Fibroblast of skin of left biceps (primary cell): ENCODE measurements at regions not wholly inside any gene's neighbourhood (a gene's known extent, or its start where the extent isn't known, plus 50 kb on each side); places are given as distances from the start of the nearest gene placed in this dataset.

ENCODE experiments used
- DNase-seq, 2 experiments: peaks; one replicate each; pipeline ENCODE4 v3.0.0-alpha.2; 2013; ENCODE audit warnings: low read depth in 2 of 2

DNA sequence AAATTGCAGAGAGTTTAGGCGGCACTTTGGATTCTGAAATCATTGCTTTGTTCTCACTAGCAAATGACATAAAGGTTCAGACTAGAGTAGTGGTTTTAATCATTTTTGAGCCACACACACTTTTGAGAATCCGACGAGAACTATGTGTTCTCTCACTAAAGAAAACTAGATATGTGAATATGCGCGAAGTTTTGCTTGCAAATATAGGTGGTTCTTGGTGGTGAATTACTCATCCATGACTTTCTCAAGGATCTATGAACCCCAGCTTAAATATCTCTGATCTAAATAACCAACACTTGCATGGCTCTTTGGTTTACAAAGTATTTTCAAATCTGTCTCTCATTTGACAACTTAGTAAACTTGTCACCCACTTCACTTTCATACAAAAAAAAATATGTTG lies 54.8 kb downstream of the NOG start:
- no peak for DNase-seq

DNA sequence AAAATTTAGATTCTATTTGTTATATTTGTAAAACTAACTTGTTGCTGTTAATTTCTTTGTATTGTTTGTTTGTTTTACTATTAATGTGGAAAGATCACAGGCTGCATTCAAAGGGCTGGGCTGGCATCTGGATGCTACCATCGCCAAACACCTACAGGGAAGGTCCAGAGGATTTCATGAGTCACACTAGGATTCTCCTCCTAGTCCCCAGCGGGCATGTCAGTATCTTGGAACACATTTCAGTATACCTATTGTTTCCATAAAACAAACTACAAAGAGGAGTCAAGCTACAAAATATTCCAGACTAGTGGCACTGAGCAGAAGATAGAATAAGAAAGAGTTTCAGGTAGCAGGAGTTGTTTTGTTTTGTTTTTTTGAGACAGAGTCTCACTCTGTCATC lies 55.3 kb downstream of the NOG start:
- no peak for DNase-seq

DNA sequence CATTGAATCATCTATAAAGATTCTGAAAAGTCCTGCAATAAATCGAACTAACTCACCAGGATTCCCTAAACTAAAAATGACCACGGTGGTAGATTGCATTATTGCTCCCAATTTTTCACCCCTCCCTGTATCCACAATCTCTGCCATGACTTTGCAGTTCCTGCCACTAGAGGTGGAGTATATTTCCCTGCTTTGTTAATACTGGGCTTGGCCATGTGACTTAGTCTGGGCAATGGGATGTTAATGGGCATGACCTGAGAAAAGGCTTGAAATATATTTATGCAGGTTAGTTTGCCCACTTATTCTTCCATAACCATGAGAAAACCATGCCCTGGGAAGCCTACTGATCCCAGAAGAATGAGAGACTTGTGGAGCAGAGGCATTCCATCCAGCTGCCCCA lies 59.1 kb downstream of the NOG start:
- no peak for DNase-seq

DNA sequence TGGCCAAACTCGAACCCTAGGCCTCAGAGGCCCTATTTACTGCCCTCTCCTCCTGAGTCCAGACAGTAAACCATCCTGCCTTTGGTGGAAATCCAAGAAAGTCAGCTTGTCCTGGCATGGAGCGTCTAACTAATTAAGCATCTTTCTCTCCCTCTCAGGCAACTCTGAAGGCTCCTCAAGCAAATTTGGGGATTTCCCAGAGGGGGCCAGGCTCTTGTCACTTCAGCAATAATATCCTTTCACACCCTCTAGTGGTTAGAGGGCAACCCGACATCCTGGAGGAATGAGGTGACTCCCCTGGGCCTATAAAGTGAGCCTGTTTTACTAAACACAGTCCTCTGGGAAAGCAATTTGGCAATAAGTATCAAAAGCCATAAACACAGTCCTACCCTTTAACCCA lies 60.4 kb downstream of the NOG start:
- DNase-seq, result peak; percentile 26 to 34

DNA sequence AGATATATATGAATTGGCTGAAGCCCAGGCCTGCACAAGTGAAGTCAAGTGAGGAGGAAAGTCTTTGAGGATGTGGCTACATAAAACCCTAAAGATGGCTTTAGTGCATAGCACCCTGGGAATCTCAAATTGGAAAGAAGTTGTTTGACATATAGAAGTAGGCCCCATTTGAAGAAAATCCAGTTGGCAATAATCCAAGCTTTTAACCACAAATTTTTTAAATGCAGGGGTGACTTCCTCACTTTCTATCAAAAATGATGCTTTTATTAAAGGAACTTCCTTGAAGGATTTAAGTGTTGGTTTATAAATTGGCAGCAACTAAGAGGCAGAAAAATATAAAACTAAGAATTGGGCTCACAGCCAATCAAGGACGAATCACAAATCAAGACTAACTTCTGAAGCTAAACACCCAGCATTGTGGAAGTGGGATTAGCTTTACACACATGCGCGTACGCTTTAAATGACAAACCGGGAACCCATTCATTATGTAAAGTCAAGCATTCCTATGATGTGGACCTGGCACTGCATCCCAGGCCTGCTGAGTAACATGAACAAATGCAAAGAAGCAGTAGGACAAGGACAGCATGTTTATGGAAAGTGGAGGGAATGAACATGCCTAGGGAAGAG lies 63.3 kb downstream of the NOG start:
- no peak for DNase-seq

DNA sequence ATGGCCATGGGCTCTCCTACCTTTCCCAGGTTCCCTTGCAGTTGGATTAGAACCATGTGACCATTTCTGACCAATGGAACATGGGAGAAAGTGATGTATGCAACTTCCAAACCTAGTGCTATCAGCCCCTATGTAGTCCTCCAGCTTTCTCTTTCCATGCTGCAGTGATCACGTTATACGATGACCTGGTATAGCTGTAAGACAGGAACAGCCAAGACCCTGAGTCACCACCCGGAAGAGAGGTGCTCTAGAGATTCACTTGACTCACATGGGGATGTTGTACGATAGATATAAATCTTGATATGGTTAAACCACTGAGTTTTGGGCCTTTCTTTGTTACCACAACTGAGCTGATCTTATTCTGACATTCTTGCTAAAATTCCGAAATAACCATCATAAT lies 65.1 kb downstream of the NOG start:
- no peak for DNase-seq

DNA sequence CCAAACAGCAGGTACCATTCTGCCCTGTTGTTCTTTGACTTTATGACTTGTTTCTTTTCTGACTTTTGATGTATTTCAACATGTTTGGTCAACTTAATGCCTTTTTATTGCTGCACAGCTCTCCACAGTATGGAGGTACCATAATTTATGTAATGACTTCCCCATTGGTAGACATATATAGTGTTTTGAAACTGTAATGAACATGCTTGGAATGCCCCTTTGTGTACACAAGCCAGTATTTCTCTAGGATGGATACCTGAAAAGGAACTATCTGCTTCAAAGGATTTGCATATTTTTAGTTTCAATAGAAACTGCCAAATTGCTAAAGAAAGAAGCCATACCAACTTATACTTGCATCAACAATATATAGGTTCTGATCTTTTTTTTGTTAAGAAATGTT lies 66.1 kb downstream of the NOG start:
- no peak for DNase-seq

DNA sequence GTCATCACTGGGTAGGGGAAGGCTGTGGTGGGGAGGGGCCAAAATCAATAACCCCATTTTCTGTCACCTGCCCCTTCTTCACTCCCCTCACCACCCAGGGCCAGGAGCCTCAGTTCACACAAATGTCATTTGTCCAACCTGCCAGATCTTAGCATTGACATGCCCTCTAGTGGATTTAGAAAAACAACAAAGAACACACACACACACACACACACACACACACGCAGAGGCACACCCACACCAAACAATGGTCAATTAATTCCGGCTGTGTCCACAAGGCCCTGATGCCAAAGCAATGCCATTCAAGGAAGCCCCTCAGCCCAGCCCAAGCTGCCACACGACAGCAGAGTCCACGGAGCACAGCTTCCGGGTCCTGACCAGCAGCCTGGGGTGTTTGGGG lies 68.4 kb downstream of the NOG start:
- no peak for DNase-seq

DNA sequence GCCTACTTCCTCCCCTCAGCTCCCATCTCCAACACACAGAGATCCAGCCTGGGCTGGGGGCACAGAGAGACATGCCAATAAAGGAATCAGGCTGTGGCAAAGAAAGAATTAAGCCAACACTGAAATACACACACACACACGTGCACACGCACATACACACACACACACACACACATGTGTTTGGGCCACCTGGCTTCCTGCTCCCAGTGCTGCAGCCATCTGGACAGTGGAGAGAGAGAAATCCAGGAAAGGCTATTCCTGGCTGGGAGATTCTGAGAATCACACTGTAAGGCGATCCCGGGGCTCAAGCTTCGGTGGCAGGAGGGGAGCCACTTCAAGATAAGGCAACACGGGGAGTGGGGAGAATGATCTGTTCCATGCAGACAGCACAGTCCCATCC lies 72.4 kb downstream of the NOG start:
- DNase-seq, result no peak

DNA sequence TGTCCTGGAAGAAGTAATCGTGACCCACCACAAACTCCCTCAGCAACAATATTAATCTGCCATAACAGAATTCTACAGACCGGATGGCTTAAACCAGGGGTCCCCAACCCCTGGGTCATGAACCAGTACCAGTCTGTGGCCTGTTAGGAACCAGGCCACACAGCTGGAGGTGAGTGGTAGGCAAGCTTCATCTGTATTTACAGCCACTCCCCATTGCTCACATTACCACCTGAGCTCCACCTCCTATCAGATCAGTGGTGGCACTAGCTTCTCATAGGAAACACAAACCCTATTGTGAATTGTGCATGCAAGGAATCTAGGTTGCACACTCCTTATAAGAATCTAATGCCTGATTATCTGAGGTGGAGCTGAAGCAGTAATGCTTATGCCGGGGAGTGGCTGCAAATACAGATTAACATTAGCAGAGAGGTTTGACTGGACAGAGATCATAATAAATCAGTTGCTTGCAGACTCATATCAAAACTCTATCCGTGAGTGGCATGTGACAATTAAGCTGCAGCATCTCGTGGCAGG lies 74.5 kb downstream of the NOG start:
- DNase-seq, result no peak

DNA sequence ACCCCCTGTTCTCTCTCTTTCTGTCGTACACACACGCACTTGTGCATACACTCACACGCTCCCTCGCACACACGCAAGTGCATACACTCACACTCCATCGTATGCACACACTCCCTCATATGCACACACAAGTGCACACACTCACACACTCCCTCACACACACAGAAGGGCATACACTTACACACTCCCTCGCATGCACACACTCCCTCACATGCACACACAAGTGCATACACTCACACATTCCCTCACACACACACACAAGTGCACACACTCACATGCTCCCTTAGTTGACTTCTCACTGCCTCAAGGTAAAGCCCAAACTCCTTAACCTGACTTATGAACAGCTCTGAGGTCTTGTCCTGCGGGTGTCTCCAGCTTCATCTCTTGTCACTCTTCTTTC lies 78.7 kb downstream of the NOG start:
- no peak for DNase-seq

DNA sequence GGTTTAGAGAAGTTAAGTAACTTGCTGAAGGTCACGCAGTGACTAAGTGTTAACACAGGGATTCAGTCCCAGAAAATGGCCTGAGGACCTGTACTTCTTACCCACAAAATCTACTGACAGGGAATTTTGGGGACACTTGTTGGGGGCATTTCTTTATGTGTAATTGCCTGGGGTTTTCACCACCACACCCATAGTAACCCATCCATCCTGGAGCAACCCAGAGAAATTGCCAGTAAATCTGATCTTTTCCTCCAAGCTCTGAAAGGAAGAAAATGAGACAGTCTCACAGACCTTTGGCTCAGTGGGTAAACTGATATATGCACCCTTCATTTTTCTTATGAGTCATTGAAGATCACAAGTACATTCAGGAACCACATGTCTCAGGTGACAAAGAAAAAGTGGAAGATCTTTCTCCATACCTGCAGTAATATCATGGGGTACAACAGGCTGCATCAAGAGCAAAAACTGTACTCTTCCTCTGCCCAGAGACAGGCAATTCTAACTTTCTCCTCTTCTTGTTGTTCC lies 81.0 kb downstream of the NOG start:
- no peak for DNase-seq

DNA sequence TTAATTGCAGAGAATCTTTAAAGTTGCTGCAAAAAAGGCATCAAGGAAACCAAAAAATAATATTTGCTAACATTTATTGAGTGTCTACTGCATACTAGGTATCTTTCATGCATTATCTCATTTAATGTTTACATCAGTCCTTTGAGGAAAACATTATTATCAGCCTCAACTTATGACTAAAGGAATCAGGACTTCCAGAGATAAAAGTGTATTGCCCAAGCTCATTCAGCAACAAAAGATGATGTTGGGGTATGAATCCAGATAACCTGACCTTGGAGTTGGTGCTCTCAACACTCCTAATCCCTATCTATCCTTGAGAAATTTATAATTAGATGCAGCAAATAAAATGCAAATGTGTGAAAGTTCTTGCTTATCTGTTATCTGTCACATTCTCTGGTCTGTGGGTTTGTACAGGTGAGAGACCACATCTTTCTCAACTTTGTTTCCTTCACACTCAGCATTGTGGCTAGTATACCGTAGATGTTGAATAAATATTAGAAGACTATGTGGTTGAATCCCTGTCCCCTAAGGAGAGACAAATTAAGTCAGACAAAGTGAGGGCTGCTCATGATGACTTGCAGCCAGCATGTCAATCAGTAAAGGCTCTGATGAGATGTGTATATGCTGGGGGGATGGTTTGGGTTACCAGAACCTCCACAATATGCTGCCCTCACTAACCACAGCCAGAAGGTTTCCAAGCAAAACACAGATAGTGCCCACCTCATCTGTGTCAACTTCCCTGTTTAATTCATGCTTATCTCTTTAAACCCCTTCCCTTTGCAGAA lies 82.6 kb downstream of the NOG start:
- DNase-seq, result no peak

DNA sequence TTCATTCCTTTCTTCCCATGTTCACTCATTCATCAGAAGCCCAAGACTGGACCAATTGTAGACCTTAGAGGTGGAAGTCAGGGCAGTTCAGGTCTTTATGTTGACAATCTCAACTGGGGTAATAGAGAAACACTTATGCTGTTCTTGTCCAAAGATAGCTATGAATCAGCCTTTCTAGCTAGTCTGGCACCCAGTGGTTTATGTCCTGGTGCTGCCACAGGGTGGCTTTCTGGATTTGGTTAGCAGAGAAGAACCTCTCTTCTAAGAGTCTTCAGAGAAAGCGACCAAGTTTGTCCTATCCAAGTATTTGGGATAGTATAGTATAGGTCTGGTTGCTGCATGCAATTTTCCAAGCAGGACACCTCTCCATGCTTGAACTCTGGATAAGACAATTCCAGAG lies 83.3 kb downstream of the NOG start:
- no peak for DNase-seq

DNA sequence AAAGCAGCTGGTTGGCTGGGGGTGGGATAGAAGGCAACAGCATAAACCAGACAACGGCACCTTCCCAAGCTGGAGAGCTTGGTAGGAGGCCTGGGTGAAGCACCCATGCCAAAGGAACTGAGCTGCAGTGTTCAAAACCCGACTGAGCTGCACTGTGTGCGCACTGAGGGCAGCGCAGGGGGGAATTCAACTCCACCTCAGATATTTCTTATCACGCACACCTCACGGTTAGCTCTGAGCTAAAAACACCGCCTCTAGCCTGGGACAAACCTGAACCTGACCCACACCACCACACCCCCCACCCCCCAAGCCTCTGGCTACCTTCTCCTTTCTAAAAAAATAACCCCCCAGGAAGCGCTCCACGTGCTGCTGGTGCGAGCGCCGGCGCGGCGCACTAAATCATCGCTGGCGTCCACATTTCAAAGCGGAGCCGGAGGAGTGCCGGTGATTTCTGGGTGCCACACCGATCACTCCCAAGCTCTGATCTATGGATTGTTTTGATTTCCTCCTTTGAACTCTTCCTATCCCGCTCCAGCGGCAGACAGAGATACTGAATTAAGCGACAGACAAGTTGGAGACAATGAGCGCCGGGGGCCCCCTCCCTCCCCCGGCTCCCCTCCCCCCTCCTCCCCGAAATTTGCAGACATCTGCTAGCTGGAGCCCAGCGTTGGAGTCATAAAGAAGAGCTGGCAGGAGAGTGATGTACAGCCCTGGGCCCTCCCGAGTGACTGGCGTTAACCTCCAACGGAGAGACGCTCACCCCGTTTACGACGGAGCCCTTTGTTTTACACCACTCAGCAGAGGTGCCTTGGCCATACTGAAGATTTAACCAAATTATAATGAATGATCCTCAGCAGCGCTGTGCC lies 85.0 kb downstream of the NOG start:
- no peak for DNase-seq

DNA sequence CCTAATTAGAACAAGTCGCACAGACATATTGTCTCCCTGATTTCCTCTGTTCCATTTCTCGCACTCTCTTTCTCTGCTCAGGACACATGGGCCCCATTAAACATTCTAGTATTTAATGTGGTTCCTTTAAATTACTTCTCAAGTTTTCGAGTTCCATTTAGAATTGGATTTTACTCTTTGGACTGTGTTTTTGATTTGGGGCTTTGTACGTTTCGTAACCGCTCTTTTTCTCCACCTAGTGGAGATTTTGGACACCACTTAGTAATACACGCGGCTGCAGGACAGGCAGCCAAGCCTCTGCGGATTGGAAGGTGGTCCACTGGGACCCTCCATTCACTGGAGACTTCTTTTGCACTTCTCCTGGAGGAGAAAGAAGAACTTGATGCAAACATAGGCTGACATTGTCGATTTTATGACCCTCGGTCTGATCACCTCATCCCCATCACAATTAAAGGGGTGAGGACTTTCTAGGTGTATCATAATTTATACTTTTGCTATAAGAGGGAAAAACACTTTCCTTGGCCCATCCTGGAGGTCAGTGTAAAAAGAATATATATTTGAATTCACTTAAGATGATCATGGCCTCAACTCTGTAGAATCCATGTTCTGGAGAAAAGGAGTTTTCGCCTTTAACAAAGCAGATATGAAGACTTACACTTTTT lies 85.7 kb downstream of the NOG start:
- no peak for DNase-seq

DNA sequence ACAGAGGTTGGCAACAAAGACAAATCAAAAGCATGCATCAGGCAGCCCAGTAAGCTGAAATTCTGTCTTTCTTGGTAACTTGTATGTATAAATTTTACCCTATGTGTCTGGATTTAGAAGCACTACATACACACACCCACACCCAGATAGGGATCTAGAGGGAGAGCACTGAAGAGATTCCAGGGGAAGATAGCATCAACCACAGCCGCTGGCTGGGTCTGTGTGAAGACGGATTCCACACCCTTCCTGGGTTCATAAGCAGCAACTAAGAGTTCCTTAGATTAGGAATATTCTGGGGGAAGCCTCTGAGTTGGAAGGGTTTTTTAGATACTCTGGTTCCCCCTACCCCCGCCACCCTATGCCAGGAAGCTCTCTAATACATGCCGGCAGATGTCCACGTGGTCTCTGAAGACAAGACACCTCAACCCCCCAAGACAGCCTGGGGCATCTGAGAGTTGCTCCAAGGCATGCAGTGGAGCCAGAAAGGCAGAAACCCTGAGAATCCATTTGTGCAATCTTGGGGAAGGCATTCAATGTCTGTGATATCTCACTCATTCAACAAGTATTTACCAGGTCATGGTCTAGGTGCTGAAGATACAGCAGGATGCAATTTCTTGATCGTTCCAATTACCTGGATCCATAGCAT lies 86.4 kb downstream of the NOG start:
- DNase-seq, result no peak

DNA sequence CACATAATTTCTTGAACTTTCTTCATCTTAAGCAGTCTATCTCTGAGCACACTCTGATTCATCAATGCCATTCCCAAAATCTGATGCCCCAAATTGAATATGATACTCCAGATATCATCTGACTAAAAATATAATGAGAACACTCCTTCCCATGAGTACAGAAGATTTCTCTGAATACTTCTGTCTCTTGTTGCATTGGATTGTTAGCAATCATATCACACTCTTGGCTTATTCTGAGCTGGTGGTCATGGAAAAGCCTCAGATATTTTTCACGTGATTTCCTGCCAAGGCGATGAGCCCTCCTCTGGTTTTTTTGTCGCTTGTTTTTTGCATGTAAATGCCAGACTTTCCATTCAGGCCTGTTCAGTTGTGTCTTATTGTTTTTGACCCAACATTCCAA lies 87.2 kb downstream of the NOG start:
- DNase-seq, result no peak

DNA sequence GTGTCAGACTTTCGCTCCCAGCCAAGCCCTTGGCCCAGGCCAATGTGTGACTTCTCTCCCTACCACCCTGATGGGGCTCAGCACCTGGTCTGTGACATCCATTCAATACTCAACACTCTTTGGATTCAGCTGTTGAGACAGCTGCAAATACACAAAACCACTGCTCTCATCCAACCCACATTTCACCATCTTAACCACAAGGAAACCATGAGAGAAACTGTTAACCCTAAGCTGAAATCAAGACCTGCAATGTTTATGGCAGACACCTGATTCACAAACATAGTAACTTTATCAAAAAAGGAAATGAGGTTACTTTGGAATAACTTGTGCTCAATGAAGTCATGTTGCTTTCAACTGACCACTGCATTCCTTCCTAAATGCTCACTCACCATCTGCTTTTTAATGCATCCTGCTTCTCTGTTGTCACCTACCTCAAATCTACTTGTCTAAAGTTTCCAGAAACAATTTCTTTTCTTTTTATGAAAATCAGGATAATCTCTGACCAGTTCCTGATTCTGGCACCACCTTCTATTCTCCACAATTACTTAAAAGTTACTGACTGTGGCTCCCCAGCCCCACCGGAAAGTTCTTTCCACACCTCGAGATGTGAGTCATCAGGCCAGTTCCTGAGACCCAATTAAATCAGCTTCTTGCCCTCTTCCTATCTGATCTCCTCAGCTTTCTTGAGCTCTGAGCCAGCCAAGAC lies 88.2 kb downstream of the NOG start:
- DNase-seq, result peak; percentile 65 to 76

DNA sequence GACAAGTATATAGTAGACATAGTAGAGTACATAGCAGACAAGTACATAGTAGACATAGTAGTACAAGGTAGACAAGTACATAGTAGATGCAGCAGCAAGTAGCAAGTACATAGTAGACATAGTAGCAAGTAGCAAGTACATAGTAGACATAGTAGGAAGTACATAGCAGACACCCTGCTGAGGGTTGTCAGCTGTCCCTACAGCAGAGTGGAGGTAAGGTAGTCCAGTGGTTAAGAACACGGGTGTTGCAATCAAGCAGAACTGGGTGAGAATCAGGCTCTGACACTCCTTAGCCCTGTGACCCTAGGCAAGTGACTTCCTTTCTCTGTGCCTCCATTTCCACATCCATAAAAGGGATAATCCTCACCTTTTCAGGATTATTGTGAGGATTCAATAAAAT lies 94.7 kb downstream of the NOG start:
- no peak for DNase-seq
